HG03342 (cell line): ENCODE measurements at regions not wholly inside any gene's neighbourhood (a gene's known extent, or its start where the extent isn't known, plus 50 kb on each side); places are given as distances from the start of the nearest gene placed in this dataset.

Source experiments
- ATAC-seq: cut with Tn5 transposase; IDR thresholded peaks from one replicate; pipeline ENCODE4 v1.9.1; 2021; ENCODE audit warnings: mild to moderate bottlenecking, moderate library complexity; ENCODE audit not compliant: unreplicated experiment

DNA sequence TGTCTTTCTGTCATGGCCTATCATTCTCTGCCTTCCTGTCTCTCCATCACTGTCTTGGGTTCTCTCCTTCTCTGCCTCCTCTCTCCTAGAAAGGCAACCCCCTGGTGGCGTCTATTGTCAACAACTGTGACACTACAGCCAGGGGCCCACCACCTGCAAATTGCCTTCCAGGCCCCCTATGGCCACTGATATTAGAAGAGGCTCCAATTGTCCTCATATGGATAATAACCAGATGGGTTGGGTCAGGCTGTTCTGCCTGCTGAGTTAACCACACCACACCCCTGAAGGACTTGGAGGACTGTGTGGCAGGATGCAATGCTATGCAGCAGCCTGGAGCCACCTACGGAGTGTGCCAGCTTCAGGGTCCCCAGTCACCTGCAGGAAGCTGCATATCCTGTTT, 665.0 kb downstream of the NTRK3 start:
- ATAC-seq, result no peak

DNA sequence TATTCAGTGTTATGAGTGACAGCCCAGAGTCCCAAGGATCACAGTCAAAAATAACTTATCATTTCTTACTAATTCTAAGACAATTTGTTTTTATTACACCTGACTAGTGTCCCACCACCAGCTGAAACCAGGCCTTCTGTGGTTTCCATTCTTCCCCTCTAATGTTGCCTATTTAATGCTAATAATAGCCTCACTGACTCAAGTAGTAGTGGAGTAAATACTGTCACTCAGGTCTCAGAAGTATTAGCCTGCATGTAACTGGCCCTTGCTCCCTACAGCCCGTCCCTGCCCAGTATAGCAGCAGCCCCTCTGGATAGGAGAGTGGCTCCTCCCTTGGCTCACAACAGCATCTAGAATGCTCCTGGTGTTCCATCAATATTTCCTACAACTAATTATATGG, 665.5 kb downstream of the NTRK3 start:
- no peak for ATAC-seq

DNA sequence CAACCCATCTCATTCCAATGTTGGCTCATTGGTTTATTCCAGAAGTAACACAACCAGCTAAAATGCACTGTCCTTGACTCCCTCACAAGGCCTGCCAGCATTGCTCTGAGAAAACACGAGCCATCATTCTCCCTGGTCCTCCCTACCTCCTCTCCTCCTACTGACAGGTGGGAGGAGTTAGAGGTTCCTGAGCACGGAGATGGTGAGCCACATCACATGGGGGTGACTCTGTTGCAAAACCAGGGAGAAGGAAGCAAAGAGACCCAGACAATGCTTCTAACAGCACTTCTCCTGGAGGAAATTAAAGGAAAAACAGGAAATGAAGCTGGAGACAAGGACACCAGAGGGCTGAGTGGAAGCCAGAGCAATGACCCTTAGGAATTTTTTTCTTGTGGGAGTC, 667.4 kb downstream of the NTRK3 start:
- no peak for ATAC-seq

DNA sequence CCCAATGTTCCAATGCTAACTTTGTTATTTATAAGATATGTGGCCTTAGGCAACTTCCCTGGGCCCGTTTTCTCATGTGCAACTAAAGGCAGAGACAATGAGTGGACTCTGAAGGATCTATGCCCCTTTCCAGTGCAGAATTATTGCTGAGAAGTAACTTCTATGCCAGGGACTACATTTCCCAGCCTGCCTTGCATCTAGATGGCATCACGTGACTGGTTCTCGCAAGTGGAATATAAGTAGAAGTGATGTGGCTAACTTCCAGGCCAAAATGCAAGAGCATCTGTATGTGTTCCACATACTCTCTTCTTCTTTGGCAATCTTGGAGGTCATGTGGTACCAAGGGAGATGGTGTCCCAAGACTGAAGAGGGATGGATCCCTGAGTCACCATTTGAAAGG, 674.4 kb downstream of the NTRK3 start:
- no peak for ATAC-seq

DNA sequence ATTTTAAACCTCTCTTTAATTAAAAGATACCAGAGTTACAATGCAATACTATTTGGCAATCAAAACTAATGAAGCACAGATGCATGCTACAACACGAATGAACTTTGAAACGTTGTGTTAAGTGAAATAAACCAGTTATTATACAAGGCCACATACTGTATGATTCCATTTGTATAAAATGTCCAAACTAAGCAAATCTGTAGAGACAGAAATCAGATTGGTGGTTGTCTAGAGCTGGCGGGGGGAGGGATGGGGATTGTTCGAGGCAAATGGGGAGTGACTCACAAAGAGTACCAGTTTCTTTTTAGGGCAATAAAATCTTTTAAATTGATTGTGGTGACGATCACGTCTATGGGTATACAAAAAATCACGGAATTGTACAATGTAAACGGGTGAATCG, 677.0 kb downstream of the NTRK3 start:
- no peak for ATAC-seq

DNA sequence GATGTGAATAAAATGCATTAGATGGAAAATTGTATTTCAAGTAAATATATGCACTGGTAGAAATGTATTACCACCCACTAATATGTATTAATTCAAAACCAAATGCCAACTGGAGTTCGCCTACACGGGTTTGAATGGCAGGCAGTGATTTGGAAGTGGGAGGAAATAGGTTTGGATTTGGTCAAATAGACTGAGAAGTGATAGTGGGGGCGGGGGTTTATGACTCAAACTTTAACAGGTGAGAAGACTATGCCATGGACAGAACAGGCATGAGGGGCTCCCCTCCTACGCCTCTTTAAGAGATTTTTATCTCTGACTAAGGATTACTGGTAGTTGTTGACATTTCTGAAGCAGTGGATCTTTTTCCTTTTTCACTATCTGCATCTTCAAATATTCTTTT, 677.8 kb downstream of the NTRK3 start:
- ATAC-seq, result no peak

DNA sequence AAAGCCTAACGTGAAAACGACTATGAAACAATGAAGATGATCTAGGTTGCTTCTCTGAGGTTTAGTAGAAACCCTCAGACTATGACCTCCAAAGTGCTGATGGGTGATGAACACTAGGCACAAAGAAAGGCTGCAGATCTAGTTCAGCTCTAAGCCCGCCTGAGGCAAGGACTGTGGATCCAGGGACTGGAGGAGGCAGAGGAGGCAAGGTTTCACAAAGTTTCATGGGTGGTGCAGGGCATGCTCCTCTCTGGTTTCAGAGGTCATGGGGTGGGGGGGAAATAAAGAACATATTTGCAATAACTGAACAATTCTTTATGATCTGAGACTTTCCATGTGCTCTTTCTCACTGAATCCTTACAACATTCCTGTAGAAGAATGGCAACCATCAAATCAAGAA, 679.2 kb downstream of the NTRK3 start:
- no peak for ATAC-seq

DNA sequence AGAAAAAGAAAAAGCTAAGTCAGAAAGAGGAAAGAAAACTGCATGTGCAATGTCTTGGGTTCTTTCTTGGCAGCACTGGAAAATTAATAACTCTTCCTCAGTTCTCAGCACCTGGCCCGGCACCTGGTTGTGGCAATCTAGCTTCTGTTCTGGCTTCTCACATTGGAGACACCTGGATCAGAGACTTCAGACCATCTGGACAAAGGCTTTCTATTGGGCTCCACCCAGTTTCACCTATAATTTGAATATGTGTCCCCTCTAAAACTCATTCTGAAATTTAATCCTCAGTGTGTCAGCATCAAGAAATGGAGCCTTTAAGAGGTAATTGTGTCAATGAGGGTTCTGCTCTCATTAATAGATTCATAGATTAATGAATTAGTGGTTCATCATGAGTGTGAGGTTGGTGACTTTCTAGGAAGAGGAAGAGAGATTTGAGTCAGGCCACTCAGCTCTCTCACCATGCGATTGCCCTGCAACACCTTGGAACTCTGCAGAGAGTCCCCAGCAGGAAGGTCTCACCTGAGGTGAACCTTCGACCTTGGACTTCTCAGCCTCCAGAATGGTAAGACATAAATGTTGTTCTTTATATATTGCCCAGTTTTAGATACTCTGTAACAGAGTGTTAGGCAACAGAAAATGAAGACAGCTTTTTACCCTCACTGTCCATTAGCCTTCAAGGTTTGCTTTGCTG, 679.9 kb downstream of the NTRK3 start:
- ATAC-seq, result no peak

DNA sequence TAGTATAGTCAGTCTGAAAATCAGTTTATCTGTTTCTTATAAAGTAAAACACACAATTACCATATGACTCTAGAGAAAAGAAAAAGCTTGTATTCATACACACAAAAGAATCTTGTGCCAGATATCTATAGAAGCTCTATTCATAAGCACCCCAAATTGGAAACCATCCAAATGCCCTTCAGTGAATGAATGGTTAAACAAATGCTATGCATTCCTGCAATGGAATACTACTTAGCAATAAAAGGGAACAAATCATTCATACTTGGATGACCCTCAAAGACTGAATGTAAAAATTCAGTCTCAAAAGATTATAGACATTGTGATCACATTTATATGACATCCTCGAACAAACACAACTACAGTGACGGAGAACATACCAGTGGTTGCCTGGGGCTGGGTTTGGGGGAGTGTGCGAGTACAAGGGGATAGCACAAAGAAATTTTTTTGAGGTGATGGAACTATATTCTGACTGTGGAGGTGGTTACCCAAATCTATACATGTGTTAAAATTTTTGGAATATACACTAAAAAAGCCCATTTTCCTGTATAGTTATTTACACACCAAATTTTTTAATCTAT, 680.6 kb downstream of the NTRK3 start:
- ATAC-seq, result no peak

DNA sequence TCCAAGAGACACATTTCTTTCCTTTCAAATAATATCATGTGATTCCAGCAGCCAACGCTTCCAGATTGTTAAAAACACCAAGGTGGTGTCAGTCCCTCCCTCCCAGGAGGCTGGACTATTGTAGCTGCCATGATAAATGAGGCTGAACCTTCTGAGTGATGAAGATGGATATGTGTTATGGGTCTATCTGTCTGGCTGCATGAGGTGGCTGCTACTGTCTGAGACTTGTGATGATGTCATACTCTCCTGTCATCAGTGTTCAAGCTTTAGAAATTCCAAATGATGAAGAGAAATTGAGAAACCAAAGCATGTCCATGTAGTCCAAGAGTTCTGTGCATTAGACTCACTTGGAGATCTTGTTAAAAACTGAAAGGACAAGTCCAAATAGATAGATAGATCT, 683.0 kb downstream of the NTRK3 start:
- ATAC-seq, result no peak

DNA sequence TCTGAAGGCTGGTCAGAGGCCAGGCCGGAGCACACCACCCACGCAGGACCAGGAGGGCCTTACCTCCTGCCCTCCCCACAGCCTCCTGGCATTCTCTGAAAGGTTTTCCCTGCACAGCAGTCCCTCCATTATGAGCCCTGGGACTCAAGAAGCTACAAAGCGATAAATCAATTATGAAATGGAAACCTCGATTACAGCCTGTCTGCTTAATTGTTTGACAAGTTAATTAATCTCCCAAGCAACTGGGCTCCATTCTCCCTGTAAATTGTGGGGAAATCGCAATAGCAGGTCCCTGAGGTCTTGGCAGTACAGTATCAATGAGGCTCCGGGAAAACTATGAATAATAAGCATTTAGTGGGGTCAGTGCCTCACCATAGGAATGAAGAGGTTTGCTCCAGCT, 683.5 kb downstream of the NTRK3 start:
- ATAC-seq, result no peak

DNA sequence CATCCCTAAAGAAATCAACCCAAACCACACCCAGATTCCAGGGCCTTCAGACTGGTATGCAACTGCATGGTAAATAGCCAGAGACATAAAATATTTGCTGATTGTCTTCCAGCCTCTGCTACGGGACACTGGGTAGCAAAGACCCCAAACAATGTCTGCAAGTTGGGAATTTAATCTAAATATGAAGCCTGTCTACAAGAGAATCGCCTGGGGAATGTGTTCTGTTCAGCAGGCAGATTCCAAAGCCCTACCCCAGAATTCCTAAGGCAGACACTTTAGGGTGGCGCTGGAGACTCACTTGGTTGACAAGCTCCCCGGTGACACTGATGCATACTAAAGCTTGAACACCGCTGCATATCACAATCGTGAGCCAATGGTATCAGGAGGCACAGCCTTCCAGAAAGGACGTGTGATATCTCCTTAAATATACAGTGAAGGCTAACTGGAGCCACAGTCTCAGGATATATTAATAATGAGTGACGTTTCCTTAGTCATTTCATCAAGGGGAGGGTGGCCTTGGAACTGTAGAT, 684.1 kb downstream of the NTRK3 start:
- no peak for ATAC-seq

DNA sequence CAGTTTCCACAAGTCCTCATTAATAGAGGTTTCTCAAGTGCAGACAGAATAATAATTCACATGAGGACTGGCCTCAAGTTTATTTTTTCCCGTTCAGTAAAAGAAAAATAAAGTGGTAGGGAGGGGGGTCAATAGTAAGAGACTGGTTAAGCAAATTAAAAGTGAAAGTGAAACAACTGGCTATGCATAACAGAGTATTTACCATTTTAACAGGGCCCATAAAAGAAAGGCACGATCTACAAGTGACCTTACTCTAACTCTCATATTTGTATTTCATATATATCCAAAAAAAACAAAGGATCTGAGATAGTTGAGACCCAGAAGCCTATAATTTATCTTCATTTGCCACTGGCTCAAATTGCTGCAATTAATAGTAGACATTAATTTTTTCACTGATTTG, 686.3 kb downstream of the NTRK3 start:
- no peak for ATAC-seq

DNA sequence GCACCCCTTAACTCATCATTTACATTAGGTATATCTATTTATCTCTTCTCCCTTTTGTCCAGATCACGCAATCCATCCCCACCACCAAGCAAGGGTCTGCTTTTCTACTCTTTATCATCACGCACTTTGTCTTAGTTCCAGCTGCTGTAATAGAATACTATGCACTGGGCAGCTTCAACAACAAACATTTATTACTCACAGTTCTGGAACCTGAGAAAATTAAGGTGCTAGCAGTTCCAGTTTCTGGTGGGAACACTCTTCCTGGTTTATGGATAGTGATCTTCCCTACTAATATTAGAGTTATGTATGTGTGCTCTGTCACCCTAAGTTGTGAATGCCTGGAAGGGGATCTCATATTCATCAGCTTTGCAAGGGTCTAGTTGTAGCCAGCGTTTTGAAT, 687.0 kb downstream of the NTRK3 start:
- no peak for ATAC-seq

DNA sequence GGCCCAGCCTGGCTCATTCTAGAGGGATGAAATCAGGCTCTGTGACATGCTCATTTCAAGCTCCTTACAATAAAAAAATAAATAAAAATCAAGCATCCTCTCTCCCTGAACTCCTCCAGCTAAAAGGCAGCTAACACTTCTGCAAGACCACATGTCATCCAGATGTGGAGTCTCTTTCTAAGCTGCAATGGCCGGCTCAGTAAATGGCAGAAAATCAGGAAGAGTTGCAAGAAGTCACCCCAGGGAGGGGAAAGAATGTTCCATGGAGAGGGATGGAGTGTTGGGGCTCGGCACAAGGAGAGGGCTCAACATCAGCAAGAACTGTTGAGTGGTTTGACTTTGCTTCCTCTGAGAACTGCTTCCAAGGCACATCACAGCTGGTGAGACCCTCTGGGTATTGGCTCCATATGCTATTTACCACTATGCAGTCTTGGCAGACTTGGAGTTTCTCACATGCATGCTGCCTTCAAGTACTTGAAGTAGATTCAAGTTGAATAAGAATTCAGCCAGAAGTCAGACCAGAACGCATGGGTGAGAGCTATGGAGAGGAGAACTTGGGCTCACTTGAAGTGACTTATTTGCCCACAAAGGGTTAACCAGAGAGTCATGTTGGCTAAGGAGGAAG, 689.0 kb downstream of the NTRK3 start:
- no peak for ATAC-seq

DNA sequence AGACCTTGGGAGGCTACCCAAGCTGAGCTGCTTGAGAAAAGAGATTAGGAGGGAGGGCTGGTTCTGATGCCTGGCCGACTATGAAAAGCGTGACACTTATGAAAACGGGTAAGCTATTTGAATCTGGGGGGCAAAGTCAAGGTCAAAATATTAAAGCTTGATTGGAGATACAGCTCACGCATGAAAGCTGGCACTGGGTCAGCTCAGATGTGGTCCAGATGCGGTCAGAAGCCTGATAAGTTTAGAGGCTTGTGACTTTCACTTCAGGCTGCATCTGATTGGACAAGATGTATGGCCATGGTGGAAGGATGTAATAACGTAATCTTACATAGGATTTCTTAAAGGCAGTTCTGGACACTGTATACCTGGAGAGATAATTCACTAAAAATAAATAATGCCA, 690.3 kb downstream of the NTRK3 start:
- ATAC-seq, result no peak

DNA sequence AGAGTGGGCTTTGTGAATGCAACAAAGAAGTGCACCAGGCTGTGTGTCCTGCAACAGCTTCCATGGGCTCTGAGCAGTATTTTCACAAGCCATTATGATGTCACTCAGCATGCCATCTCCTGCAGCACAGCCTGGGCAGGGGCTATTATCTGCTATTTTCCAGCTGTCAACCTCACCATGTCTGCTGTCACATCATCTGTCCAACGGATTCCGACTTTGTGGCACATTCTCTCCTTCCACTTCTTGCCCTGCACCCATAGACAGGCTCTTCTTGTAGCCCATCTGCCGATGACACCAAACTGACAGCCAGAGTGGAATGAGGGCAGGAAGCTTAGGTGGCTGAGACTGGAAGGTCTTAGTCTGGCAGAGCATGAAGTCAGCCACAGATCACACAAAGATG, 691.9 kb downstream of the NTRK3 start:
- no peak for ATAC-seq

DNA sequence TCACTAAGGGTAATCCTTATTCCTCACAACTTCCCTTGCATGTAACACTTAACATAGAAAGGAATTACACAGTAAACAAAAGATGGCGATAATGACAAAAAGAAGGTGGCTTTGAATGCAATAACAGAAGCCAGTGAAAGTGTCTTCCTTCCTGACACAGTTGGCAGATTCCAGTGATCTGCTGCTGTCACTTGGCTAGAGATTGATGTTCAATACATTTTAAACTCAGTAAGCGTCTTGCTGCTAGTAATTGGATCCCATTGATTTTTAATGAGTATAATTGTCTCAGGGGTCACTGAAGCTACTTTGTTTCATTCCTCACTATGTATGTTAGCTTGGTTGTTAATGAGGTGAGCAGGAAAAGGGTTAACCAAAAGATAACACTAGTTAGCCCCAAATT, 692.7 kb downstream of the NTRK3 start:
- no peak for ATAC-seq

DNA sequence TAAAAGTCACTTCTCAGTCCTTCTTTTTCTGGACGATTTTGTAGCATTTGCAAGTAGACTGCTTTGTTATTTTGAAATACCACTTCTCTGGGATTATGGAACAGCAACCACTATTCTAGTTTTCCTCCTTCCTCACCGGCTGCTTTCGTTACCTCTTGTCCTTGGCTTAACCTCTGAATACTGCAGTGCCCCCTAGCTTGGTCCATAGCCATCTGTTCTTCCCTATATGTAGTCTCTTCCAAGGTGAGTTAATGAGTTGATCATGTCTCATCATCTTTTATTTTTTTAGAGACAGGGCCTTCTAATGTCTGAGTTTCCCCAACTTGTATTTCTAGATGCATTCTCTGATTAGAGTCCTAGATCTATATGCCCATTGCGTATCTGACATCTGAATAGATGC, 694.3 kb downstream of the NTRK3 start:
- no peak for ATAC-seq

DNA sequence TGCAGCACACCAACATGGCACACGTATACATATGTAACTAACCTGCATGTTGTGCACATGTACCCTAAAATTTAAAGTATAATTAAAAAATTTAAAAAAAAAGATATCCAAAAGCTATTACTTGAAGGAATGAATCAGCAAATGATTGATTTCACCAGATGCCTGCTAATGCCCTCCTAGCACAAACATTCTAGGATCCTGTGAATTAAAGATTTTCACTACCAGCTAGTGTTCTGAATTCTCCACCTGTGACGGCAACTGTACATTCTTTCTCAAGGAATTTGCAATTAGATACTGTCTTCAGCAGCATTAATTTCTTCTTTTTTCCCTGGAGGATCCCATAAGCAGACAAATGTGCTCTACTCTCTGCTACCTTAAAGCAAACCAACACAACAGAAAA, 694.9 kb downstream of the NTRK3 start:
- ATAC-seq, result no peak

DNA sequence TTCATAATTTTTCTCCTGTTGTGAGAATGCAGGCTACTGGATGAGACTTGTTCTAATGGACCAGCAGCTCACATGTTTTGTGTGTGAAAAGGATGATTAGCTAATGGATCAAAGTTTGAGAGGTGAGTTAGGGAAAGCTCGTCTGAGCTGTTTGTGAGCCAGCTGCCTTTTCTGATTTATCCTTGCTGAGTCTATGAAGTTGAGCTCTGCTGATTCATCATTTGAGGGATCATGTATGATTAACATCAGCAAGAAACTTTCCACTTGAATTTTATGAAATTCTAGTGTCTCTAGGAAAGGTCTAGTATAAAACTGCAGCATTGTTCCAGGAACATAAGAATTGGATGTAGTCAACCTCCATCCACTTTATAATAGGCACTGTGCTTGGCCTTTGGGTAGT, 698.7 kb downstream of the NTRK3 start:
- ATAC-seq, result no peak

DNA sequence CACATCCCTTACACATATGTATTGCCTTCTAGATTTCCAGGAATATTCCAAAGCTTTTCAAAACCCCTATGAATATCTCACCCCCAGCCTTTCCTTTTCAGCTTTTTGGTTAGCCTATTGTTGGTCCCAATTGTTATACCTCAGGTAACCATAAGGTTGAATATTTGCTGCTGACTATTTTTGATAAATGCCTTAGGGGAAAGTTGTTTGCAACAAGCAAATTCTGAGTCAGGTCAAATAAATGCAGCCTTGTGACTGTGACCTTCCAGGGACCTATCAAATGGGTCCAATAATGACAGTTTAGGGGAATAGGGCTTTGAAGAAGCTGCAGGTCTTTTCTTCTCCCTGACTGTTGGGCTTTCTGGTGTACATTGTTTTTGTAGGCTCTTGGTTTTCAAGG, 699.7 kb downstream of the NTRK3 start:
- ATAC-seq, result no peak

DNA sequence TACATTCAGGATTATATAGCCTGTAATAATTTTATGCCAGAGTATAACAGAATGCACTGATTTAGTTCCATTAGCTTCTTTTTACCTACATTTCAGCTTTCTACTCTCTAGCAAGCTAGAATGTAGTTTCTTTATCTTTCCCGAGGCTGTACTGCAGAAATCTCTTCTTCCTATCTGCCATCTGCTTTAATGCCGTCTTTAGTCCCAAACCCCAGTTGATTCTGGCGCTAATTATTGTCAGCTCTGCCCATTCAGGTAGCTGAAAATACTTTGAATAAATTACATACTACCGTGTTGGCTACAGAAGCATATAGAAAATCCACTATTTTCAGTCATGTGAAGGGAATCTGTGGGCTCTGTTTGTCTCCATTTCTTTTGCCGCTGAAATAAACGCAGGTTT, 706.7 kb downstream of the NTRK3 start:
- ATAC-seq, result no peak
